GM12878 (cell line): ENCODE measurements at regions not wholly inside any gene's neighbourhood (a gene's known extent, or its start where the extent isn't known, plus 50 kb on each side); places are given as distances from the start of the nearest gene placed in this dataset.

Experiments used
- ATAC-seq: fragments of 200-7000 bp; cut with Tn5 transposase; 3 replicates; pipeline ENCODE4 v1.9.1; 2020; ENCODE audit warnings: mild to moderate bottlenecking, moderate library complexity
- BruUV-seq: library from RNA; stranded (reverse); fragments of 400-500 nt; replicated peaks from 2 replicates; lab custom pipeline; 2021; lab: Mats Ljungman, UMichigan
- CTCF ChIA-PET: fragments of 300-600 bp; sonication (Branson Sonifier 250); formaldehyde crosslinking; extraction: SDS; loops from one replicate; lab custom pipeline; 2021; ENCODE audit warnings: inconsistent platforms; lab: Yijun Ruan, JAX
- POLR2A ChIA-PET: fragments of 350-600 bp; formaldehyde crosslinking; extraction: SDS; loops from one replicate; lab custom pipeline; 2021; ENCODE audit warnings: inconsistent platforms; lab: Charles Lee
- RAD21 ChIA-PET: fragments of 300-600 bp; sonication (Branson Sonifier 250); formaldehyde crosslinking; loops from one replicate; lab custom pipeline; 2023; ENCODE audit warnings: antibody characterized with exemption; ENCODE audit not compliant: unreplicated experiment; lab: Charles Lee
- SMC1A ChIA-PET: fragments of 300-600 bp; sonication (Branson Sonifier 250); formaldehyde crosslinking; loops from one replicate; lab custom pipeline; 2023; ENCODE audit not compliant: unreplicated experiment, uncharacterized antibody; lab: Charles Lee
- DNase-seq: peaks from one replicate; pipeline ENCODE4 v3.0.0-alpha.2; 2011; ENCODE audit warnings: low read depth, low spot score
- FAIRE-seq: peaks from 3 replicates; lab custom pipeline; 2011; peaks lifted over from hg19 to GRCh38; lab: Jason Lieb, UNC
- H2AFZ ChIP-seq: 2 replicates; pipeline ENCODE4 v1.6.0; 2011; ENCODE audit warnings: low read depth, low read length, control low read depth; ENCODE audit not compliant: control insufficient read depth
- H3K27ac ChIP-seq: 2 replicates; pipeline ENCODE4 v1.5.1; 2011; ENCODE audit warnings: control low read depth; ENCODE audit not compliant: control insufficient read depth, insufficient read depth
- H3K27me3 ChIP-seq, 2 experiments: replicated peaks in 1 of 2; 2 replicates each; pipeline versions ENCODE4 v1.6.0 to v1.6.1; 2011; ENCODE audit warnings: low read length in 1 of 2; ENCODE audit not compliant: control insufficient read depth in 2 of 2, insufficient read depth in 2 of 2
- H3K36me3 ChIP-seq, 2 experiments: 2 replicates each; pipeline ENCODE4 v1.5.1; 2011; ENCODE audit warnings: low read length in 1 of 2; ENCODE audit not compliant: control insufficient read depth in 2 of 2, insufficient read depth in 2 of 2
- H3K4me1 ChIP-seq: 2 replicates; pipeline ENCODE4 v1.6.1; 2011; ENCODE audit warnings: mild to moderate bottlenecking, low read length, moderate library complexity, mixed read lengths; ENCODE audit not compliant: control insufficient read depth, insufficient read depth
- H3K4me2 ChIP-seq: 2 replicates; pipeline ENCODE4 v1.6.0; 2011; ENCODE audit warnings: control low read depth; ENCODE audit not compliant: control insufficient read depth, insufficient read depth
- H3K4me3 ChIP-seq: fragments of 200-600 bp; sonication (generic); 2 replicates; pipeline ENCODE4 v1.5.1; 2016
- H3K79me2 ChIP-seq: 2 replicates; pipeline ENCODE4 v1.6.0; 2011; ENCODE audit warnings: low read length; ENCODE audit not compliant: control insufficient read depth, insufficient read depth
- H3K9ac ChIP-seq: 2 replicates; pipeline ENCODE4 v1.8.0; 2011; ENCODE audit warnings: low read length, control low read depth, mixed read lengths; ENCODE audit not compliant: control insufficient read depth, insufficient read depth
- H3K9me3 ChIP-seq: replicated peaks from 3 replicates; pipeline ENCODE4 v1.5.1; 2011; ENCODE audit warnings: mild to moderate bottlenecking, low read length; ENCODE audit not compliant: control insufficient read depth, insufficient read depth
- H4K20me1 ChIP-seq: 2 replicates; pipeline ENCODE4 v1.6.0; 2011; ENCODE audit not compliant: control insufficient read depth, insufficient read depth
- CHD1 ChIP-seq: IDR thresholded peaks from 2 replicates; pipeline ENCODE4 v1.6.1; 2012; ENCODE audit warnings: low read depth, low read length, improper control_type of control experiment
- MTA2 ChIP-seq: fragments of 450-650 bp; IDR thresholded peaks from 2 replicates; pipeline ENCODE4 v1.6.1; 2016; ENCODE audit warnings: low read depth, mild to moderate bottlenecking, moderate library complexity
- NR2C2 ChIP-seq: IDR thresholded peaks from 2 replicates; pipeline ENCODE4 v1.6.1; 2011; ENCODE audit warnings: borderline replicate concordance, low read depth; ENCODE audit not compliant: control insufficient read depth, insufficient read length
- NR2F1 ChIP-seq: fragments of 450-650 bp; conservative IDR thresholded peaks from 2 replicates; pipeline ENCODE4 v1.6.1; 2017; ENCODE audit warnings: mild to moderate bottlenecking
- RAD51 ChIP-seq: fragments of 450-650 bp; IDR thresholded peaks from 2 replicates; pipeline ENCODE4 v1.6.1; 2016; ENCODE audit warnings: moderate library complexity, mild to moderate bottlenecking, inconsistent platforms
- SIX5 ChIP-seq: IDR thresholded peaks from 2 replicates; pipeline ENCODE4 v1.6.1; 2011; ENCODE audit warnings: mild to moderate bottlenecking, low read depth, low read length, moderate library complexity; ENCODE audit not compliant: severe bottlenecking
- SP1 ChIP-seq: IDR thresholded peaks from one replicate; pipeline ENCODE4 v1.6.1; 2011; ENCODE audit warnings: low read depth, low read length
- TAF1 ChIP-seq: IDR thresholded peaks from 2 replicates; pipeline ENCODE4 v1.6.1; 2011; ENCODE audit warnings: mild to moderate bottlenecking, low read depth, low read length, borderline replicate concordance
- WGBS: methylation state at CpG from one replicate; pipeline ENCODE4 v1.1.6; 2016; ENCODE audit warnings: low lambda C conversion rate; ENCODE audit not compliant: insufficient replicate concordance, insufficient coverage; ENCODE audit errors: missing lambda C conversion rate; 5-methylcytosine and 5-hydroxymethylcytosine counted together
- in situ Hi-C: fragments of 300-500 bp; cut with MboI; formaldehyde crosslinking; loops from 9 replicates; pipeline ENCODE4 v1.14.3; 2018; ENCODE audit warnings: mixed read lengths
- intact Hi-C: fragments of 100-400 bp; cut with micrococcal nuclease; formaldehyde crosslinking; loops from one replicate; pipeline ENCODE4 v1.14.2; 2022; ENCODE audit not compliant: unreplicated experiment
- TF ChIP-seq, protein P1 (sequence below): fragments of 450-650 bp; IDR thresholded peaks from 2 replicates; pipeline ENCODE4 v1.6.1; 2018; ENCODE audit warnings: borderline replicate concordance, mild to moderate bottlenecking; ENCODE audit not compliant: partially characterized antibody
- TF ChIP-seq, protein P2 (sequence below): fragments of 450-650 bp; IDR thresholded peaks from 2 replicates; pipeline ENCODE4 v1.6.1; 2017; ENCODE audit warnings: mild to moderate bottlenecking, low read depth, inconsistent platforms; ENCODE audit not compliant: poor library complexity, severe bottlenecking
- TF ChIP-seq, protein P3 (sequence below): fragments of 450-650 bp; IDR thresholded peaks from 2 replicates; pipeline ENCODE4 v1.6.1; 2017; ENCODE audit warnings: borderline replicate concordance
- TF ChIP-seq, protein P4 (sequence below): IDR thresholded peaks from 2 replicates; pipeline ENCODE4 v1.6.1; 2011; ENCODE audit warnings: borderline replicate concordance, low read depth, mild to moderate bottlenecking, moderate library complexity, low read length; ENCODE audit not compliant: insufficient read depth, poor library complexity, severe bottlenecking

DNA sequence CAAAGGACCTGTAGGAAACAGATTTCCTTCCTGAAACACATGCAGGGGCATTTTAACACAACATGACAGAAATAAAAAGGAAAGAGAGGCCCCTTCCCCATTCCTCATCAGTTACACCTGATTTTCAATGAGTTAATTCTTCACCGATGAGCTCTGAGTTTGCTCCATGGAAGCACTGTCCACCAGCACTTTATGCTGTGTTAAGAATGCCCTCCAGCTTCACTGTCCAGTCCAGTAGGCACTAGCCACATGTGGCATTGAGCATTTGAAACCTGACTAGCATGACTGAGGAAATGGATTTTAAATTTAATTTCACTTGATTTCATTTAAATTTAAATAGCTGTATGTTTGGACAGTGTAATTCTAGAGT is 217.2 kb upstream of the SLC10A2 start:
- H3K36me3 ChIP-seq: no peaks in the 10 kb centered on the region
- CTCF ChIA-PET: interaction anchor here (0.5 kb wide), 1 partner anchor 14 kb away, joined by 3 read pairs; no protein-coding TSS in a partner anchor
- POLR2A ChIA-PET: interaction anchor here (1.7 kb wide), 1 partner anchor 9 kb away, joined by 8 read pairs; no protein-coding TSS in a partner anchor
- 0 out of 2 replicates have a peak, but pooled peaks cover 2% of the 10 kb centered on the region for H3K4me1 ChIP-seq
- no peaks in the 10 kb centered on the region for H3K79me2 ChIP-seq
- 0% methylated on average over 1 of the region's 1 CpG for WGBS
- no peak overlapping the region for H3K4me2 ChIP-seq
- H3K4me3 ChIP-seq: no peak overlapping the region
- no peak for ATAC-seq
- no peaks in the 10 kb centered on the region for H4K20me1 ChIP-seq
- RAD21 ChIA-PET: interaction anchor here (1.3 kb wide), 2 partner anchors 8 to 9 kb away, joined by 5 to 6 read pairs; no protein-coding TSS in a partner anchor
- H3K27me3 ChIP-seq: no peaks in the 10 kb centered on the region
- peak overlapping the region; percentile 78 for H2AFZ ChIP-seq
- no peak overlapping the region for H3K9ac ChIP-seq
- intact Hi-C loops: loop anchor here (10.0 kb wide), 1 partner anchor 369 kb away; no protein-coding TSS in a partner anchor
- no peaks in the 10 kb centered on the region; the same call in 2 of the 3 replicates for H3K9me3 ChIP-seq
- BruUV-seq: no TSS peak
- SMC1A ChIA-PET: interaction anchor here (0.6 to 2.2 kb wide), 10 partner anchors 9 to 853 kb away, joined by 3 to 9 read pairs (median 3); no protein-coding TSS in a partner anchor
- in situ Hi-C loops: no loop called here
- no peak overlapping the region for H3K27ac ChIP-seq
- FAIRE-seq: no peak
- no peak for DNase-seq
- TF ChIP-seq SP1 (no peak), SIX5 (no peak), RAD51 (no peak), NR2C2 (no peak), TAF1 (no peak), CHD1 (no peak), MTA2 (no peak), NR2F1 (no peak)
- TF ChIP-seq, protein P1, sequence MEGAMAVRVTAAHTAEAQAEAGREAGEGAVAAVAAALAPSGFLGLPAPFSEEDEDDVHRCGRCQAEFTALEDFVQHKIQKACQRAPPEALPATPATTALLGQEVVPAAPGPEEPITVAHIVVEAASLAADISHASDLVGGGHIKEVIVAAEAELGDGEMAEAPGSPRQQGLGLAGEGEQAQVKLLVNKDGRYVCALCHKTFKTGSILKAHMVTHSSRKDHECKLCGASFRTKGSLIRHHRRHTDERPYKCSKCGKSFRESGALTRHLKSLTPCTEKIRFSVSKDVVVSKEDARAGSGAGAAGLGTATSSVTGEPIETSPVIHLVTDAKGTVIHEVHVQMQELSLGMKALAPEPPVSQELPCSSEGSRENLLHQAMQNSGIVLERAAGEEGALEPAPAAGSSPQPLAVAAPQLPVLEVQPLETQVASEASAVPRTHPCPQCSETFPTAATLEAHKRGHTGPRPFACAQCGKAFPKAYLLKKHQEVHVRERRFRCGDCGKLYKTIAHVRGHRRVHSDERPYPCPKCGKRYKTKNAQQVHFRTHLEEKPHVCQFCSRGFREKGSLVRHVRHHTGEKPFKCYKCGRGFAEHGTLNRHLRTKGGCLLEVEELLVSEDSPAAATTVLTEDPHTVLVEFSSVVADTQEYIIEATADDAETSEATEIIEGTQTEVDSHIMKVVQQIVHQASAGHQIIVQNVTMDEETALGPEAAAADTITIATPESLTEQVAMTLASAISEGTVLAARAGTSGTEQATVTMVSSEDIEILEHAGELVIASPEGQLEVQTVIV: no peak
- TF ChIP-seq, protein P2, sequence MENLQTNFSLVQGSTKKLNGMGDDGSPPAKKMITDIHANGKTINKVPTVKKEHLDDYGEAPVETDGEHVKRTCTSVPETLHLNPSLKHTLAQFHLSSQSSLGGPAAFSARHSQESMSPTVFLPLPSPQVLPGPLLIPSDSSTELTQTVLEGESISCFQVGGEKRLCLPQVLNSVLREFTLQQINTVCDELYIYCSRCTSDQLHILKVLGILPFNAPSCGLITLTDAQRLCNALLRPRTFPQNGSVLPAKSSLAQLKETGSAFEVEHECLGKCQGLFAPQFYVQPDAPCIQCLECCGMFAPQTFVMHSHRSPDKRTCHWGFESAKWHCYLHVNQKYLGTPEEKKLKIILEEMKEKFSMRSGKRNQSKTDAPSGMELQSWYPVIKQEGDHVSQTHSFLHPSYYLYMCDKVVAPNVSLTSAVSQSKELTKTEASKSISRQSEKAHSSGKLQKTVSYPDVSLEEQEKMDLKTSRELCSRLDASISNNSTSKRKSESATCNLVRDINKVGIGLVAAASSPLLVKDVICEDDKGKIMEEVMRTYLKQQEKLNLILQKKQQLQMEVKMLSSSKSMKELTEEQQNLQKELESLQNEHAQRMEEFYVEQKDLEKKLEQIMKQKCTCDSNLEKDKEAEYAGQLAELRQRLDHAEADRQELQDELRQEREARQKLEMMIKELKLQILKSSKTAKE: no peak
- TF ChIP-seq, protein P3, sequence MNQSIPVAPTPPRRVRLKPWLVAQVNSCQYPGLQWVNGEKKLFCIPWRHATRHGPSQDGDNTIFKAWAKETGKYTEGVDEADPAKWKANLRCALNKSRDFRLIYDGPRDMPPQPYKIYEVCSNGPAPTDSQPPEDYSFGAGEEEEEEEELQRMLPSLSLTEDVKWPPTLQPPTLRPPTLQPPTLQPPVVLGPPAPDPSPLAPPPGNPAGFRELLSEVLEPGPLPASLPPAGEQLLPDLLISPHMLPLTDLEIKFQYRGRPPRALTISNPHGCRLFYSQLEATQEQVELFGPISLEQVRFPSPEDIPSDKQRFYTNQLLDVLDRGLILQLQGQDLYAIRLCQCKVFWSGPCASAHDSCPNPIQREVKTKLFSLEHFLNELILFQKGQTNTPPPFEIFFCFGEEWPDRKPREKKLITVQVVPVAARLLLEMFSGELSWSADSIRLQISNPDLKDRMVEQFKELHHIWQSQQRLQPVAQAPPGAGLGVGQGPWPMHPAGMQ: no peak
- TF ChIP-seq, protein P4, sequence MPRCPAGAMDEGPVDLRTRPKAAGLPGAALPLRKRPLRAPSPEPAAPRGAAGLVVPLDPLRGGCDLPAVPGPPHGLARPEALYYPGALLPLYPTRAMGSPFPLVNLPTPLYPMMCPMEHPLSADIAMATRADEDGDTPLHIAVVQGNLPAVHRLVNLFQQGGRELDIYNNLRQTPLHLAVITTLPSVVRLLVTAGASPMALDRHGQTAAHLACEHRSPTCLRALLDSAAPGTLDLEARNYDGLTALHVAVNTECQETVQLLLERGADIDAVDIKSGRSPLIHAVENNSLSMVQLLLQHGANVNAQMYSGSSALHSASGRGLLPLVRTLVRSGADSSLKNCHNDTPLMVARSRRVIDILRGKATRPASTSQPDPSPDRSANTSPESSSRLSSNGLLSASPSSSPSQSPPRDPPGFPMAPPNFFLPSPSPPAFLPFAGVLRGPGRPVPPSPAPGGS: no peak
